ENCODE measurements at regions not wholly inside any gene's neighbourhood (a gene's known extent, or its start where the extent isn't known, plus 50 kb on each side); places are given as distances from the start of the nearest gene placed in this dataset.
A peak's percentile ranks its signal among the peaks of the same experiment; 100 is the strongest.

DNA sequence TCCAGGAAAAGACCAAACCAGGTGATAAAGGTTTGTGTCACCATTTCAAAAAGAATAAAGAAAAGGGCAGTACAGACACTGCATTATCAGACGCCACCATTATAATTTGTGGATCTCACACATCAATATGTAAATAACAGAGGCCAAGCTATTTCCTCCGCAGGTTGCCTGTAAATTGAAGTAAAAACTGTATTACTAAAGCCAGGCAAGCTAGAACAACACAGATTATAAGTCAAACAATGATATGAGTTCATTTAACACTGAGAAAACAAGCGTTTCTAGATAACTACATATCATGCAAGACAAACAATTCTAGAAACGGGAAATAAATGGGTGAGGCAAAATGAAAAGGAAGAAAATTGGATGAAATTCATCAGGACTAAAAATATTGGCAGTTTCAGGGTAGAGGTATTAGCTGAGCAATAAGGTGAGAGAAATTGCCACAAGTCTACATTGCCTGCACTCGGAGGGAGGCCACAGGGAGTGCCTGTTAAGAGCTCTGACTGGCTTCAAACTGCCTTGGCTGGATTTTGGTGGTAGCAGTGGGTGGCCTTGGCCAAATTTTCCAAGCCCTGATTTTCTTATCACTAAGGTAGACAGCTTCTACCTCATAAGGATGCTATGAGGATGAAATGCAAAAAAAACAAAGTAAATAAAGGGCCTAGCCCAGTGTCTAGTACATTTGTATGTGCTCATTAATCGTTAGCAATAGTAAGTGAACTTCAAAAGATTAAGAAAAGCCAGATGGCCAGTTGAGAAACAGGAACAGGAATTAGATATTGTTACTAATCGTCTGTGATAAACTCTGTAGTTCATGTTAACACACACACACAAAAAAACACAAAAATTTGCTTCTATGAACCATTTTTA, 240.0 kb upstream of the NFE2L3 start:
- no peak for DNase-seq

GRCh38 chr7:25913598-25914224, 238.3 kb upstream of the NFE2L3 start:
- no peak for DNase-seq

GRCh38 chr7:25918731-25919130, 233.3 kb upstream of the NFE2L3 start:
- DNase-seq = no peak

GRCh38 chr7:25922296-25922695, 229.7 kb upstream of the NFE2L3 start:
- DNase-seq = no peak

DNA sequence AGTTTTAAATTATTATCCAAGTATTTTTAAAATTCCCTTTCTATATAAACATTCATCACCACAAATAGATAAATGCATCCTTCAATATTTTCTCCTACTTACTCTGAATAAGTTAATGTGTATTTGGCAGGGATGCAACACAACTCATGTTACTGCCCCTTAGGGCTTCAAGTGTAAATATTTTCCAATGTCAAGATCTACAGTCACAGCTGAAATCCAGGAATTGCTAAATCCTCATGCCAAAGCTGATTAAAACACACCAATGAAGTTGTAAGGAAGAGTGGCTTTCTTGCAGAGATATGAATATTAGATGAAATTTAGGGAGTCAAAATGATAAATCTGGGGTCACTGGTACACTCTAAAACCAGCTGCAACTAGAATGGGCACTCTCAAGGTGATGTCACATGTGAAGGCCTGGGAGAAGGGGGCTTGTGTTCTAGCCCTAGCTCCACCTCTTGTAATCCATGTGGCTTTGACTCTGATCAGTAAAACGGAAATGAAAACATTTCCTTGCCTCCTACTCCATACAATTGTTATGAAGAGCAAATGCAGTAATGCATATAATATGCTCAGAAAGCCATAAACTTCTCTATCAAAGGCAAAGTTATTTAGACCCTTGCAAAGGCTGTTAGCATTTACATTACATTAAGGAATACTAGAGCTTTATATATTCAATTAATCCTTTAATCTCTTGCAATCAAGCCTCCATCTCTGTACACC, 228.1 kb upstream of the NFE2L3 start:
- peak; percentile 34 for DNase-seq

DNA sequence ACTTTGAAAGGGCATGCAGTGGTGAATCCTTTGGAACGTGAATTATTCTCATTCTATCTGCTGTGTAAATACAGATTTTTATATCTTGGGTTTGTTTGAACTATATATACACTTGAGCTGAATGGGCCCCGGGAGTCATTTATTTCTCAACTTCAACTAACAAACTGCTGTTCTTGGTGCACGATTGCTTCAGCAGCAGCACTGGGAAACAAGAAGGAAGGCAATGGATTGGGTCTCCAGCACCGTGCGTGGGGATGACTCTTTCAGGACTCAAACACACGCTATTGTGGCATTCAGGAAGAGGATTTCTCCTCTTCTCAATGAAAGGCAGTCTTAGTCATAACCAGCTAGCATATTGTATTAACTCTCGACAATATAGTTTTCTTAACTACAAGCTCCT, 226.0 kb upstream of the NFE2L3 start:
- no peak for DNase-seq

- no peak for DNase-seq
Measured at GRCh38 chr7:25926451-25926850, 225.5 kb upstream of the NFE2L3 start.

- no peak for DNase-seq
Measured at GRCh38 chr7:25926891-25927625, 224.9 kb upstream of the NFE2L3 start.

GRCh38 chr7:25927626-25927978, 224.4 kb upstream of the NFE2L3 start:
- no peak for DNase-seq

DNA sequence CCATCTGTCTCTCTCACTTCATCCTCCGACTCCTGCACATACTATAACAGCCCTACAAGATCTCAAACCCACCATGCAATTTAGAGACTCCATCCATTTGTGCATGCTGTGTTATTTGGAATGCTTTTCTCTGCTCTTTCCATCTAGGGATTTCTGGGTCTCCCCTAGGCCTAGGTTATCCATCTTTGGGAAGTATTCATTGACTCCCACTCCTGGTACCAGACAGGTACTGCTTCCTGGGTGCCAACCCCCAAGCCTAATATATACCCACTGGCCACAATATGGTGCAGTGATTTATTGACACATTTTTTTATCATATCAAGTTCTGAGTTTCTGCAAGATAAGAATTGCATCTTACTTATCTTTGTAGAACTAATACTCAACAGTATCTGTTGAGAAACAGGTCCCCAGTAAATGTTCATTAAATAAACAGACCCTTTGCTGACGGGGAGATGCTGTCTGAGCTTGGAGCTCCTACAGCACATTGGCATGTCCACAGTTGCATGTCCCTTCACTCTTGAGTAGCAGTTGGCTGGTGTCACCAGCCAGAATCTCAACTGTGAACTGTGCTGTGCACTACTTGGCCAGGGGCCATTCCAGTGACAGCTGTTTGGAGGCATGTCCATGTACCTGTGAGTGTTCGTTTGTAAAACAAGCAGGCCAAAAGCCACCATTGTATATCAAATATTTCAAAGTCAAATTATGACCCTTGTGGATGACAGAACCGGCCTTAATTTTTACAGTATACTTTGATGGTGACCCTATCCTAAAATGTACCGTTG, 223.3 kb upstream of the NFE2L3 start:
- DNase-seq = no peak

GRCh38 chr7:25929448-25929847, 222.6 kb upstream of the NFE2L3 start:
- no peak for DNase-seq

DNA sequence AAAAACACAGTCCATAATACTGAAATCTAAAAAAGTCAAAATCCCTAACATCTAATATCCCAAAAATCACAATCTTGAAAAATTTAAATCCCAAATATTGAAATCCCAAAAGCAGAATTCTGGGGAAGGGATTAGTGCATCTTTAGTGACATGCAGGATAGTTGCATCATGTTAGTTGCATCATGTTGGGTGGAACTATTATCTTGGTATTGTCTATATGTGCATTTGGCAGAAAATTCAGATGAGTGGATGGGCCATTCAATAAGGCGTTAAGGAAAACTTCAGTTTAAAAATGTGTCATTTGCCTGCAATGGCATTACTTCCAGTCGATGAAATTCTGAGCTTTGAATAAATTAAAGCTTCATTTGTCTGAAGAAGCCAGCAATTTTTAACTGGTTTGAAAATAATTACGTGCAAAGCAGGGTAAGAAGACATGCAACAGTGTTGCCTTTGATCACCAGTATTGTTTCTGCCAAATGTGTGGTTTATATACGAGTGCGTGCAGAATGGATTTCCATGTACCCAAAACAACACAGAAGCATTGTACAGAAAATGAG, 221.4 kb upstream of the NFE2L3 start:
- no peak for DNase-seq

GRCh38 chr7:25931156-25931555, 220.8 kb upstream of the NFE2L3 start:
- DNase-seq = no peak

DNA sequence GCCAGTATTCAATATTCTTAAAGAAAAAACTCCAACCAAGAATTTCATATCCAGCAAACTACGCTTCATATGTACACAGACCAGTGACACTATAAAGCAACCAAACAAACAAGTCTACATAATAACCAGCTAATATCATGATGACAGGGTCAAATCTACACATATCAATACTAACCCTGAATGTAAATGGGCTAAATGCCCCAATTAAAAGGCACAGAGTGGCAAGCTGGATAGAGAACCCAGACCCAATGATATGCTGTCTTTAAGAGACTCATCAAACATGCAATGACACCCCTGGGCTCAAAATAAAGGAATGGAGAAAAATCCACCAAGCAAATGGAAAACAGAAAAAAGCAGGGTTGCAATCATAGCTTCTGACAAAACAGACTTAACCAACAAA, 218.1 kb upstream of the NFE2L3 start:
- no peak for DNase-seq

DNA sequence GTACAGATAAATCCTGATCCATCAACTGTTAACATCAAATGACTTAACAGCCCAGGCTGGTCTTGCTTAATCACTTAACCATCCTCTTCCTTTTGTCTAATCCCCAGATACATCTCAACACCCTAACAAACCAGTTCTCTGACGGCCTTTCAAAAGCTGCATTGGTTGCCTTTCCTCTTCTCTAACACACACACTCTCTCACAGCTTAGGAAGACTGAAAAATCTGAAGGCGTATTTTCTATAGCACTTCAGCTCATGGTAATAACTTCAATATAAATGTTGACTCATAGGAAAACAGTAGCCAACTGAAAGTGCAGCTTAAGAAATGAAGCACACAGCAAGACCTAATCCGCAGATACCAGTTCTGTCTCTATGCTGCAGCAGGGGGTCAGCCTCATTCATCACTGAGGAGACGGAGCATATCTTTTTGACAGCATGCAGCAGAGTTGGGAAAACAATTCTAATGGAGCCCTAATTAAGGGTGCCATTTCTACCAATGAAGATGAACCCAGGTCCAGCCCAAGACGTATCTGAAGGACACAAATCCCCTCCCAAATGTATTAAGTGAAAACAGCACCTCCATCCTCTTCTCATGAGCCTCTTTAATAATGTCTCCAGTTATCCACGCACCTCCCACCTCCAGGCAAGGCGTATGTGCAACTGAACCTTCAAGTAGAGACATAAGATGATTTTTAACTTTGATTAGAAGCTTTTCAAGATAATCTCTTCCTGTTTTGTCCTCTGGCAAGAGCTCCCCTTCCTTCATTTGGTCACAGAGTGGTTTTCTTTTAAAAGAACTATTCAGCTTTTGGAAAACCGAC, 211.7 kb upstream of the NFE2L3 start:
- no peak for DNase-seq

GRCh38 chr7:25944777-25945515, 207.1 kb upstream of the NFE2L3 start:
- DNase-seq = no peak

GRCh38 chr7:25945608-25946007, 206.4 kb upstream of the NFE2L3 start:
- DNase-seq = no peak

DNA sequence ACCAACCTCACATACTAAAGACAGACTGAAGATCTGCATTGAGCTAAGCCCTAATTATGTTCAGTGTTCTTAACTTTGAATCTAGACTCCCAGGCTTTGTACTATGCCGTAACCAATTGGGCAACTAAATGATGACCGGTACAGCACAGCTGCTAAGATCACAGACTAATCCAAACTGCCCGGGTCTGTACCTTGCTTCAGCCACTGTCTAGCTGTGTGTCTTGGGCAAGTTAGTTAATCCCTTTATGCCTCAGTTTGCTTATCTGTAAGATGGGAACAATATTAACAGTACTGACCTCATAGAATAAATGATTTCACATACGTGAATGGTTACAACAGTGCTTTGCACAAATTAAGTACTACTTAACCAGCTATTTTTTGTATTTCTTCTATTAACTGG, 205.8 kb upstream of the NFE2L3 start:
- no peak for DNase-seq
